BLaER1 treated with 17β-estradiol and CSF1 and Interleukin-3, amounts not matched to agents 10 nM and 100 nM (cell line): ENCODE measurements at regions not wholly inside any gene's neighbourhood (a gene's known extent, or its start where the extent isn't known, plus 50 kb on each side); places are given as distances from the start of the nearest gene placed in this dataset.
A peak's percentile ranks its signal among the peaks of the same experiment; 100 is the strongest.
"Not testable (repeated sequence)": the region's sequence is repeated elsewhere in the genome, so short reads cannot be mapped to it uniquely, and the experiment has no call there.

Experiments used
- H3K27ac ChIP-seq, 11 experiments: shearing (Covaris generic); formaldehyde crosslinking; 2 replicates each; pipeline ENCODE4 v1.8.1; 2022
- H3K27me3 ChIP-seq, 11 experiments: shearing (Covaris generic); formaldehyde crosslinking; 2 replicates each; pipeline ENCODE4 v1.8.1; 2022
- H3K36me3 ChIP-seq, 11 experiments: shearing (Covaris generic); formaldehyde crosslinking; 2 replicates each; pipeline ENCODE4 v1.8.1; 2022
- H3K4me1 ChIP-seq, 10 experiments: shearing (Covaris generic); formaldehyde crosslinking; 2 replicates each; pipeline ENCODE4 v1.8.1; 2022
- H3K4me2 ChIP-seq, 11 experiments: shearing (Covaris generic); formaldehyde crosslinking; 2 replicates each; pipeline ENCODE4 v1.8.1; 2022
- H3K4me3 ChIP-seq, 10 experiments: shearing (Covaris generic); formaldehyde crosslinking; 2 replicates each; pipeline ENCODE4 v1.8.1; 2022
- H3K9ac ChIP-seq, 11 experiments: shearing (Covaris generic); formaldehyde crosslinking; 2 replicates each; pipeline ENCODE4 v1.8.1; 2022
- H3K9me3 ChIP-seq, 11 experiments: shearing (Covaris generic); formaldehyde crosslinking; replicated peaks in 1 of 11; 2 replicates each; pipeline ENCODE4 v1.8.1; 2022
- H4K20me1 ChIP-seq, 11 experiments: shearing (Covaris generic); formaldehyde crosslinking; 2 replicates each; pipeline ENCODE4 v1.8.1; 2022
- Cebpa-rat ChIP-seq, 11 experiments: shearing (Covaris generic); IDR thresholded peaks; 2 replicates each; pipeline ENCODE4 v1.8.1; 2022

GRCh38 chr1:194647118-194647517 is 1460.7 kb upstream of the B3GALT2 start:
- no peaks in the 10 kb centered on the region for H3K27me3 ChIP-seq
- no peak overlapping the region for H3K9ac ChIP-seq
- no peaks in the 10 kb centered on the region for H4K20me1 ChIP-seq
- H3K27ac ChIP-seq: no peak overlapping the region
- no peak overlapping the region for H3K4me2 ChIP-seq
- no peaks in the 10 kb centered on the region for H3K36me3 ChIP-seq
- peaks cover 0 to 8% (median 0%) of the 10 kb centered on the region in 11 experiments; a peak in 4 of 22 replicates for H3K9me3 ChIP-seq
- H3K4me1 ChIP-seq: no peaks in the 10 kb centered on the region
- no peak for TF ChIP-seq Cebpa-rat (IDR thresholded peaks at IDR 0.05)
- no peak overlapping the region for H3K4me3 ChIP-seq

GRCh38 chr1:194644528-194644927 is 1458.1 kb upstream of the B3GALT2 start:
- Histone ChIP-seq H3K4me3 (no peak overlapping the region), H3K9ac (no peak overlapping the region), H3K36me3 (no peaks in the 10 kb centered on the region), H3K27me3 (no peaks in the 10 kb centered on the region), H3K4me1 (no peaks in the 10 kb centered on the region), H3K4me2 (no peak overlapping the region), H4K20me1 (no peaks in the 10 kb centered on the region), H3K9me3 (peaks cover 0 to 16% (median 0%) of the 10 kb centered on the region in 11 experiments; a peak in 5 of 22 replicates), H3K27ac (no peak overlapping the region)
- TF ChIP-seq Cebpa-rat (IDR thresholded peaks at IDR 0.05): no peak

GRCh38 chr1:194640322-194640721 is 1453.9 kb upstream of the B3GALT2 start:
- Histone ChIP-seq H3K4me1 (no peaks in the 10 kb centered on the region), H3K36me3 (no peaks in the 10 kb centered on the region), H3K4me3 (no peak overlapping the region), H3K9me3 (peaks cover 0 to 16% (median 3%) of the 10 kb centered on the region in 11 experiments; a peak in 6 of 22 replicates), H3K4me2 (no peak overlapping the region), H3K9ac (no peak overlapping the region), H3K27ac (no peak overlapping the region), H4K20me1 (no peaks in the 10 kb centered on the region), H3K27me3 (no peaks in the 10 kb centered on the region)
- no peak for TF ChIP-seq Cebpa-rat (IDR thresholded peaks at IDR 0.05)

- H3K9ac ChIP-seq: no peak overlapping the region
- H3K4me1 ChIP-seq: peaks cover 0 to 17% (median 8%) of the 10 kb centered on the region in 10 experiments; a peak in 8 of 20 replicates
- TF ChIP-seq Cebpa-rat (IDR thresholded peaks at IDR 0.05): no peak
- no peak overlapping the region for H3K27ac ChIP-seq
- H3K9me3 ChIP-seq: peaks cover 4 to 30% (median 15%) of the 10 kb centered on the region in 11 experiments; a peak in 16 of 22 replicates
- H3K36me3 ChIP-seq: no peaks in the 10 kb centered on the region
- no peak overlapping the region for H3K4me3 ChIP-seq
- no peaks in the 10 kb centered on the region for H4K20me1 ChIP-seq
- no peaks in the 10 kb centered on the region for H3K27me3 ChIP-seq
- peak overlapping the region in 3 of 11 experiments; percentile 25 to 40 (median 38); a peak in 4 of 22 replicates for H3K4me2 ChIP-seq
Observed at GRCh38 chr1:194629011-194629410, 1442.6 kb upstream of the B3GALT2 start.

- no peaks in the 10 kb centered on the region for H3K27me3 ChIP-seq
- peaks cover 4 to 30% (median 15%) of the 10 kb centered on the region in 11 experiments; a peak in 16 of 22 replicates for H3K9me3 ChIP-seq
- peaks cover 0 to 8% (median 5%) of the 10 kb centered on the region in 10 experiments; a peak in 8 of 20 replicates for H3K4me1 ChIP-seq
- no peak for TF ChIP-seq Cebpa-rat (IDR thresholded peaks at IDR 0.05)
- H3K9ac ChIP-seq: no peak overlapping the region
- no peaks in the 10 kb centered on the region for H3K36me3 ChIP-seq
- H3K27ac ChIP-seq: no peak overlapping the region
- H4K20me1 ChIP-seq: no peaks in the 10 kb centered on the region
- H3K4me2 ChIP-seq: 0 out of 22 replicates have a peak overlapping the region, but pooled peaks of 1 of the 11 experiments have one; percentile 15
- H3K4me3 ChIP-seq: no peak overlapping the region
Observed at GRCh38 chr1:194624833-194625232, 1438.4 kb upstream of the B3GALT2 start.

- TF ChIP-seq Cebpa-rat (IDR thresholded peaks at IDR 0.05): no peak
- H3K9ac ChIP-seq: no peak overlapping the region
- H4K20me1 ChIP-seq: no peaks in the 10 kb centered on the region
- no peaks in the 10 kb centered on the region for H3K36me3 ChIP-seq
- no peak overlapping the region for H3K4me3 ChIP-seq
- peaks cover 0 to 12% (median 7%) of the 10 kb centered on the region in 10 experiments; a peak in 8 of 20 replicates for H3K4me1 ChIP-seq
- no peaks in the 10 kb centered on the region for H3K27me3 ChIP-seq
- H3K27ac ChIP-seq: no peak overlapping the region
- H3K4me2 ChIP-seq: no peak overlapping the region
- H3K9me3 ChIP-seq: peaks cover 13 to 22% (median 16%) of the 10 kb centered on the region in 11 experiments
Observed at GRCh38 chr1:194618101-194618500, 1431.7 kb upstream of the B3GALT2 start.

GRCh38 chr1:194617272-194617671 is 1430.9 kb upstream of the B3GALT2 start:
- Histone ChIP-seq H3K9me3 (peaks cover 13 to 22% (median 16%) of the 10 kb centered on the region in 11 experiments), H3K4me1 (peaks cover 0 to 12% (median 7%) of the 10 kb centered on the region in 10 experiments; a peak in 8 of 20 replicates), H3K4me2 (peak overlapping the region in 4 of 11 experiments; percentile 41 to 64 (median 48); a peak in 6 of 22 replicates)
- not testable (repeated sequence) for H3K36me3 ChIP-seq, H3K27ac ChIP-seq, H3K4me3 ChIP-seq, H4K20me1 ChIP-seq, H3K9ac ChIP-seq, H3K27me3 ChIP-seq

- H3K27ac ChIP-seq: no peak overlapping the region
- H4K20me1 ChIP-seq: no peaks in the 10 kb centered on the region
- peaks cover 0 to 12% (median 7%) of the 10 kb centered on the region in 10 experiments; a peak in 8 of 20 replicates for H3K4me1 ChIP-seq
- no peaks in the 10 kb centered on the region for H3K27me3 ChIP-seq
- peak overlapping the region in 8 of 11 experiments; percentile 12 to 64 (median 46); a peak in 13 of 22 replicates for H3K4me2 ChIP-seq
- H3K9ac ChIP-seq: no peak overlapping the region
- H3K4me3 ChIP-seq: no peak overlapping the region
- H3K36me3 ChIP-seq: no peaks in the 10 kb centered on the region
- H3K9me3 ChIP-seq: peaks cover 13 to 22% (median 16%) of the 10 kb centered on the region in 11 experiments
- TF ChIP-seq Cebpa-rat (IDR thresholded peaks at IDR 0.05): no peak
Observed at GRCh38 chr1:194616835-194617234, 1430.4 kb upstream of the B3GALT2 start.

GRCh38 chr1:194602184-194602583 is 1415.8 kb upstream of the B3GALT2 start:
- Histone ChIP-seq H3K4me1 (no peaks in the 10 kb centered on the region), H3K4me3 (no peak overlapping the region), H3K36me3 (no peaks in the 10 kb centered on the region), H3K27ac (no peak overlapping the region), H3K9me3 (peaks cover 0 to 4% (median 0%) of the 10 kb centered on the region in 11 experiments; a peak in 1 of 22 replicates), H3K4me2 (no peak overlapping the region), H4K20me1 (no peaks in the 10 kb centered on the region), H3K9ac (no peak overlapping the region), H3K27me3 (no peaks in the 10 kb centered on the region)
- TF ChIP-seq Cebpa-rat (IDR thresholded peaks at IDR 0.05): no peak

- no peaks in the 10 kb centered on the region for H3K4me1 ChIP-seq
- H4K20me1 ChIP-seq: no peaks in the 10 kb centered on the region
- no peak overlapping the region for H3K4me3 ChIP-seq
- TF ChIP-seq Cebpa-rat (IDR thresholded peaks at IDR 0.05): no peak
- H3K4me2 ChIP-seq: no peak overlapping the region
- H3K27me3 ChIP-seq: no peaks in the 10 kb centered on the region
- H3K36me3 ChIP-seq: no peaks in the 10 kb centered on the region
- H3K9ac ChIP-seq: no peak overlapping the region
- no peaks in the 10 kb centered on the region for H3K9me3 ChIP-seq
- H3K27ac ChIP-seq: no peak overlapping the region
Observed at GRCh38 chr1:194600716-194601115, 1414.3 kb upstream of the B3GALT2 start.
